Neural progenitor cell (in vitro differentiated cells): ENCODE measurements at regions not wholly inside any gene's neighbourhood (a gene's known extent, or its start where the extent isn't known, plus 50 kb on each side); places are given as distances from the start of the nearest gene placed in this dataset.
A peak's percentile ranks its signal among the peaks of the same experiment; 100 is the strongest.

Source experiments
- DNase-seq: peaks from one replicate; pipeline ENCODE4 v3.0.0-alpha.2; 2016; ENCODE audit warnings: low spot score
- H2AFZ ChIP-seq: fragments of 200-600 bp; sonication (generic); replicated peaks from 2 replicates; pipeline ENCODE4 v1.6.1; 2016; ENCODE audit warnings: antibody characterized with exemption
- H3F3A ChIP-seq: fragments of 200-600 bp; sonication (generic); 2 replicates; pipeline ENCODE4 v1.6.1; 2016; ENCODE audit warnings: antibody characterized with exemption, low read depth
- H3K27ac ChIP-seq: fragments of 200-600 bp; sonication (generic); 2 replicates; pipeline ENCODE4 v1.5.1; 2016; ENCODE audit warnings: mild to moderate bottlenecking
- H3K27me3 ChIP-seq: fragments of 200-600 bp; sonication (generic); 2 replicates; pipeline ENCODE4 v1.6.1; 2016; ENCODE audit warnings: mild to moderate bottlenecking, moderate library complexity
- H3K36me3 ChIP-seq: fragments of 200-600 bp; sonication (generic); 2 replicates; pipeline ENCODE4 v1.5.1; 2016
- H3K4me1 ChIP-seq: fragments of 200-600 bp; sonication (generic); 2 replicates; pipeline ENCODE4 v1.6.1; 2016; ENCODE audit warnings: mixed run types
- H3K4me2 ChIP-seq: fragments of 200-600 bp; sonication (generic); 2 replicates; pipeline ENCODE4 v1.6.1; 2016
- H3K4me3 ChIP-seq: fragments of 200-600 bp; sonication (generic); 2 replicates; pipeline ENCODE4 v1.5.1; 2016
- H3K79me2 ChIP-seq: fragments of 200-600 bp; sonication (generic); 2 replicates; pipeline ENCODE4 v1.6.1; 2016; ENCODE audit warnings: low read depth
- H3K9ac ChIP-seq: fragments of 200-600 bp; sonication (generic); 2 replicates; pipeline ENCODE4 v1.6.1; 2016
- H3K9me3 ChIP-seq: fragments of 200-600 bp; sonication (generic); 2 replicates; pipeline ENCODE4 v1.5.1; 2016; ENCODE audit warnings: low read depth
- H4K20me1 ChIP-seq: fragments of 200-600 bp; sonication (generic); 2 replicates; pipeline ENCODE4 v1.6.1; 2016; ENCODE audit warnings: low read depth
- H3K27ac Mint-ChIP-seq: 3 replicates; pipeline ENCODE4 v1.8.0; 2021; ENCODE audit warnings: mixed read lengths
- H3K27me3 Mint-ChIP-seq: 2 replicates; pipeline ENCODE4 v1.8.0; 2022; ENCODE audit warnings: low read depth, mild to moderate bottlenecking, inconsistent platforms, moderate library complexity, mixed read lengths; ENCODE audit not compliant: insufficient read depth
- H3K36me3 Mint-ChIP-seq: 3 replicates; pipeline ENCODE4 v1.8.0; 2021; ENCODE audit warnings: mixed read lengths
- H3K4me1 Mint-ChIP-seq: 3 replicates; pipeline ENCODE4 v1.8.0; 2021; ENCODE audit warnings: mixed read lengths
- H3K4me3 Mint-ChIP-seq: 3 replicates; pipeline ENCODE4 v1.8.0; 2021; ENCODE audit warnings: mild to moderate bottlenecking, moderate library complexity, mixed read lengths
- H3K9me3 Mint-ChIP-seq: 3 replicates; pipeline ENCODE4 v1.8.0; 2020; ENCODE audit warnings: mixed read lengths
- EZH2 ChIP-seq: fragments of 200-600 bp; sonication (generic); IDR thresholded peaks from 2 replicates; pipeline ENCODE4 v1.6.1; 2017; ENCODE audit warnings: antibody characterized with exemption, mild to moderate bottlenecking, moderate library complexity
- EZH2phosphoT487 ChIP-seq: fragments of 200-600 bp; sonication (generic); IDR thresholded peaks from 2 replicates; pipeline ENCODE4 v1.6.1; 2017; ENCODE audit warnings: antibody characterized with exemption
- TF ChIP-seq, protein P1 (sequence below): fragments of 200-600 bp; sonication (generic); IDR thresholded peaks from 2 replicates; pipeline ENCODE4 v1.5.1; 2017; ENCODE audit warnings: antibody characterized with exemption, mild to moderate bottlenecking

DNA sequence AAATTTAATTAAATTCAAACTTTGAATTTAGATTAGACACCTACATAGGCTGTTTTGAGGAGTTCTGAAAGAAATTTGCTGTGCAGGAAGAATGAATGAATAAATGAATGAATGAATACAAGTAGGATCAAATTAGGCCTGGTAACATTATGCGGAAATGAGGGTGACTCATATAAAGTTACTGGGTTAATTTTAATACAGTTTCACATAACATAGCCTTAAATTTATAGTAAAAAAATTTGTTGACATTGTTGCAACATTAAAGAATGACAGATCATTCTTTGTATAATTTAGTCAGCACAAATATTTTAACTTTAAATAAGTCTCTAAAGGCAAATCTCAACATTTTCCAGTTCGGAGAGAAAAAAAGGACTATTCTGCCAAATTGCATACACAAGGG lies 1293.1 kb upstream of the SLC39A10 start:
- no peak overlapping the region for H3K27ac Mint-ChIP-seq
- H3K27me3 Mint-ChIP-seq: peaks cover 2% of the 10 kb centered on the region
- no peak for TF ChIP-seq EZH2phosphoT487
- TF ChIP-seq EZH2: no peak
- TF ChIP-seq, protein P1, sequence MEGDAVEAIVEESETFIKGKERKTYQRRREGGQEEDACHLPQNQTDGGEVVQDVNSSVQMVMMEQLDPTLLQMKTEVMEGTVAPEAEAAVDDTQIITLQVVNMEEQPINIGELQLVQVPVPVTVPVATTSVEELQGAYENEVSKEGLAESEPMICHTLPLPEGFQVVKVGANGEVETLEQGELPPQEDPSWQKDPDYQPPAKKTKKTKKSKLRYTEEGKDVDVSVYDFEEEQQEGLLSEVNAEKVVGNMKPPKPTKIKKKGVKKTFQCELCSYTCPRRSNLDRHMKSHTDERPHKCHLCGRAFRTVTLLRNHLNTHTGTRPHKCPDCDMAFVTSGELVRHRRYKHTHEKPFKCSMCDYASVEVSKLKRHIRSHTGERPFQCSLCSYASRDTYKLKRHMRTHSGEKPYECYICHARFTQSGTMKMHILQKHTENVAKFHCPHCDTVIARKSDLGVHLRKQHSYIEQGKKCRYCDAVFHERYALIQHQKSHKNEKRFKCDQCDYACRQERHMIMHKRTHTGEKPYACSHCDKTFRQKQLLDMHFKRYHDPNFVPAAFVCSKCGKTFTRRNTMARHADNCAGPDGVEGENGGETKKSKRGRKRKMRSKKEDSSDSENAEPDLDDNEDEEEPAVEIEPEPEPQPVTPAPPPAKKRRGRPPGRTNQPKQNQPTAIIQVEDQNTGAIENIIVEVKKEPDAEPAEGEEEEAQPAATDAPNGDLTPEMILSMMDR: no peak
- H3K4me1 Mint-ChIP-seq: no peaks in the 10 kb centered on the region
- no peak overlapping the region for H3K9ac ChIP-seq
- no peak for DNase-seq
- no peak overlapping the region for H2AFZ ChIP-seq
- no peaks in the 10 kb centered on the region for H3F3A ChIP-seq
- no peaks in the 10 kb centered on the region for H3K36me3 ChIP-seq
- no peak overlapping the region for H3K4me2 ChIP-seq
- no peaks in the 10 kb centered on the region for H3K27me3 ChIP-seq
- no peaks in the 10 kb centered on the region for H3K9me3 Mint-ChIP-seq
- no peaks in the 10 kb centered on the region for H3K36me3 Mint-ChIP-seq
- H4K20me1 ChIP-seq: no peaks in the 10 kb centered on the region
- H3K27ac ChIP-seq: no peak overlapping the region
- H3K9me3 ChIP-seq: peaks cover 2% of the 10 kb centered on the region
- H3K4me3 Mint-ChIP-seq: no peak overlapping the region
- no peaks in the 10 kb centered on the region for H3K79me2 ChIP-seq
- no peaks in the 10 kb centered on the region for H3K4me1 ChIP-seq
- H3K4me3 ChIP-seq: no peak overlapping the region

DNA sequence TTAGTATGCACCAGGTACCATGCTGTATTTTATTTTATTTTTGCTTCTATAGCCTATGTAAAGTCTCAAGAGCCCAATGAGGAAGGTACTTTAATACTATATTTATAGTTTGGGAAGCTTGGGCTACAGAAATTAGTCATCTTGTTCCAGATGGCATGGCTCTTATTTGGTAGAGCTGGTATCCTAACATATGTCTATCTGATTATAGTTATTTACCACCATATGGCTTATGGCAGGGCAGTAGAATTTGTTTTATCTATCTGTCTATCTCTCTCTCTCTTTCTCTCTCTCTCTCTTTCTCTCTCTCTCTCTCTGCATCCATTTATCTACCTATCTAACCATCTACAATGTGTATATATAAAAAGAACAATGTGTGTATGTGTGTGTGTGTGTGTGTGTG lies 1293.7 kb upstream of the SLC39A10 start:
- H2AFZ ChIP-seq: no peak overlapping the region
- H3K9ac ChIP-seq: no peak overlapping the region
- H3K27me3 Mint-ChIP-seq: peaks cover 2% of the 10 kb centered on the region
- no peaks in the 10 kb centered on the region for H3F3A ChIP-seq
- no peak for DNase-seq
- H3K36me3 ChIP-seq: no peaks in the 10 kb centered on the region
- H3K27ac ChIP-seq: no peak overlapping the region
- H4K20me1 ChIP-seq: no peaks in the 10 kb centered on the region
- H3K27me3 ChIP-seq: no peaks in the 10 kb centered on the region
- H3K27ac Mint-ChIP-seq: no peak overlapping the region
- H3K4me3 Mint-ChIP-seq: no peak overlapping the region
- H3K9me3 Mint-ChIP-seq: no peaks in the 10 kb centered on the region
- no peaks in the 10 kb centered on the region for H3K79me2 ChIP-seq
- H3K36me3 Mint-ChIP-seq: no peaks in the 10 kb centered on the region
- H3K4me1 Mint-ChIP-seq: no peaks in the 10 kb centered on the region
- no peak overlapping the region for H3K4me3 ChIP-seq
- no peak overlapping the region for H3K4me2 ChIP-seq
- H3K4me1 ChIP-seq: no peaks in the 10 kb centered on the region
- TF ChIP-seq EZH2phosphoT487: no peak
- TF ChIP-seq EZH2: no peak
- TF ChIP-seq, protein P1: no peak
- H3K9me3 ChIP-seq: peaks cover 4% of the 10 kb centered on the region

GRCh38 chr2:194352505-194352904 lies 1304.5 kb upstream of the SLC39A10 start:
- H3K27ac Mint-ChIP-seq: no peak overlapping the region
- H3K79me2 ChIP-seq: no peaks in the 10 kb centered on the region
- H3K36me3 ChIP-seq: no peaks in the 10 kb centered on the region
- H3K9me3 Mint-ChIP-seq: peaks cover 6% of the 10 kb centered on the region
- H3K27ac ChIP-seq: no peak overlapping the region
- H3K4me1 Mint-ChIP-seq: no peaks in the 10 kb centered on the region
- no peaks in the 10 kb centered on the region for H3F3A ChIP-seq
- no peaks in the 10 kb centered on the region for H3K4me1 ChIP-seq
- DNase-seq: no peak
- no peak overlapping the region for H2AFZ ChIP-seq
- H3K27me3 ChIP-seq: no peaks in the 10 kb centered on the region
- H3K4me3 ChIP-seq: no peak overlapping the region
- H3K4me2 ChIP-seq: no peak overlapping the region
- no peaks in the 10 kb centered on the region for H3K27me3 Mint-ChIP-seq
- H4K20me1 ChIP-seq: no peaks in the 10 kb centered on the region
- no peaks in the 10 kb centered on the region for H3K9me3 ChIP-seq
- no peak overlapping the region for H3K4me3 Mint-ChIP-seq
- H3K36me3 Mint-ChIP-seq: no peaks in the 10 kb centered on the region
- TF ChIP-seq EZH2phosphoT487 (no peak), EZH2 (no peak)
- TF ChIP-seq, protein P1: no peak
- H3K9ac ChIP-seq: no peak overlapping the region

DNA sequence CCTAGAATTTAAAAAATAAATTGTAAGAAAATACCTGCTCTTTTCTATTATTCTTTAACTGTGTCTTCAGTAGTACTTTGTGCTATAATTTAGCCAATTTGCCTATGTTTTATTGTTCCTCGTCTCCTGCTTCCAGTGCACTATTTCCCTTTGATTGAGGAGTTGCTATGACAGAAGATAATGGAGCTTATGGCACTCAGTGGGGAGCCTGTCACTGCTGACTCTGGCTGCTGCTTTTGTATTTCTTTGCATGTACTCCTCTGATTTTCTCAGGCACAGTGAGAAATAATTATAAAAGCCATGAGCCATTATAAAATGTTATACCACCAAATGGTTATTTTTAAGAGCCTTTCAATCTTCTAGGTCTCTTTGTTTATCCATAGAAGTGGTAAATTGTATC lies 1310.8 kb upstream of the SLC39A10 start:
- Histone ChIP-seq H2AFZ (no peak overlapping the region), H3K27ac (no peak overlapping the region), H3K9ac (no peak overlapping the region), H3K79me2 (no peaks in the 10 kb centered on the region), H3K36me3 (no peaks in the 10 kb centered on the region), H4K20me1 (no peaks in the 10 kb centered on the region), H3K4me3 (no peak overlapping the region), H3K9me3 (no peaks in the 10 kb centered on the region), H3K4me2 (no peak overlapping the region), H3K27me3 (no peaks in the 10 kb centered on the region), H3F3A (no peaks in the 10 kb centered on the region), H3K4me1 (peaks cover 9% of the 10 kb centered on the region)
- TF ChIP-seq EZH2phosphoT487: no peak
- TF ChIP-seq EZH2: no peak
- TF ChIP-seq, protein P1: no peak
- Mint-ChIP-seq H3K4me1 (peaks cover 25% of the 10 kb centered on the region), H3K36me3 (no peaks in the 10 kb centered on the region), H3K9me3 (no peaks in the 10 kb centered on the region), H3K27ac (peak overlapping the region; percentile 89), H3K4me3 (peak overlapping the region; percentile 58), H3K27me3 (no peaks in the 10 kb centered on the region)
- DNase-seq: peak; percentile 55
